Activated B cell treated with CpG ODN at 0.5 μM for 24 hours (primary cell): ENCODE measurements at regions not wholly inside any gene's neighbourhood (a gene's known extent, or its start where the extent isn't known, plus 50 kb on each side); places are given as distances from the start of the nearest gene placed in this dataset.

Source experiments
- ATAC-seq: fragments of 200-7000 bp; cut with Tn5 transposase; one replicate; pipeline ENCODE4 v1.10.0; 2021; ENCODE audit warnings: low read depth, mild to moderate bottlenecking, moderate library complexity
- CTCF ChIA-PET: fragments of 350-600 bp; sonication (Branson Sonifier 250); formaldehyde crosslinking; loops from one replicate; lab custom pipeline; 2021; ENCODE audit warnings: antibody characterized with exemption; lab: Charles Lee
- POLR2A ChIA-PET: fragments of 350-600 bp; sonication (Branson Sonifier 250); formaldehyde crosslinking; loops from one replicate; lab custom pipeline; 2021; ENCODE audit warnings: antibody characterized with exemption; lab: Charles Lee
- DNase-seq: peaks from one replicate; pipeline ENCODE4 v3.0.0; 2022
- H3K27ac Mint-ChIP-seq: one replicate; pipeline ENCODE4 v1.8.0; 2020; ENCODE audit warnings: mixed read lengths
- H3K27me3 Mint-ChIP-seq: one replicate; pipeline ENCODE4 v1.8.0; 2021; ENCODE audit warnings: mixed read lengths
- H3K36me3 Mint-ChIP-seq: one replicate; pipeline ENCODE4 v1.8.0; 2021; ENCODE audit warnings: low read depth, mixed read lengths
- H3K4me1 Mint-ChIP-seq: one replicate; pipeline ENCODE4 v1.8.0; 2021; ENCODE audit warnings: mixed read lengths
- H3K4me3 Mint-ChIP-seq: one replicate; pipeline ENCODE4 v1.8.0; 2020; ENCODE audit warnings: mild to moderate bottlenecking, mixed read lengths
- H3K9me3 Mint-ChIP-seq: one replicate; pipeline ENCODE4 v1.8.0; 2020; ENCODE audit warnings: mixed read lengths
- CTCF ChIP-seq: fragments of 200-600 bp; IDR thresholded peaks from one replicate; pipeline ENCODE4 v1.8.0; 2022; ENCODE audit warnings: antibody characterized with exemption, mild to moderate bottlenecking
- intact Hi-C: fragments of 100-400 bp; cut with micrococcal nuclease; formaldehyde crosslinking; loops from one replicate; pipeline ENCODE4 v1.15.1; 2024

- Mint-ChIP-seq H3K36me3 (no peaks in the 10 kb centered on the region), H3K4me1 (no peaks in the 10 kb centered on the region), H3K27me3 (no peaks in the 10 kb centered on the region), H3K9me3 (peaks cover 3% of the 10 kb centered on the region), H3K4me3 (no peak overlapping the region), H3K27ac (no peak overlapping the region)
- DNase-seq (no peak), ATAC-seq (no peak)
- intact Hi-C loops, result no loop called here
- TF ChIP-seq CTCF, result no peak
- ChIA-PET CTCF (no interaction called here), POLR2A (no interaction called here)
Observed at GRCh38 chr11:97445561-97445960, 1055.7 kb downstream of the JRKL start.

GRCh38 chr11:97451441-97451840 is 1061.6 kb downstream of the JRKL start:
- no peak for DNase-seq
- TF ChIP-seq CTCF, result no peak
- POLR2A ChIA-PET, result no interaction called here
- intact Hi-C loops, result no loop called here
- Mint-ChIP-seq H3K27ac (no peak overlapping the region), H3K9me3 (peaks cover 2% of the 10 kb centered on the region), H3K4me1 (no peaks in the 10 kb centered on the region), H3K27me3 (no peaks in the 10 kb centered on the region), H3K36me3 (no peaks in the 10 kb centered on the region), H3K4me3 (no peak overlapping the region)
- ATAC-seq, result no peak
- CTCF ChIA-PET, result no interaction called here

- POLR2A ChIA-PET, result no interaction called here
- Mint-ChIP-seq H3K9me3 (no peaks in the 10 kb centered on the region), H3K36me3 (no peaks in the 10 kb centered on the region), H3K4me1 (no peaks in the 10 kb centered on the region), H3K27me3 (no peaks in the 10 kb centered on the region), H3K27ac (no peak overlapping the region), H3K4me3 (no peak overlapping the region)
- CTCF ChIA-PET, result no interaction called here
- DNase-seq, result no peak
- TF ChIP-seq CTCF, result no peak
- intact Hi-C loops, result no loop called here
- ATAC-seq, result no peak
Observed at GRCh38 chr11:97454988-97455387, 1065.2 kb downstream of the JRKL start.

- Mint-ChIP-seq H3K27ac (no peak overlapping the region), H3K27me3 (no peaks in the 10 kb centered on the region), H3K4me3 (no peak overlapping the region), H3K36me3 (no peaks in the 10 kb centered on the region), H3K9me3 (peaks cover 15% of the 10 kb centered on the region), H3K4me1 (no peaks in the 10 kb centered on the region)
- TF ChIP-seq CTCF, result no peak
- no peak for ATAC-seq
- DNase-seq, result no peak
- ChIA-PET POLR2A (no interaction called here), CTCF (no interaction called here)
- intact Hi-C loops, result no loop called here
Observed at GRCh38 chr11:97460091-97460490, 1070.3 kb downstream of the JRKL start.

GRCh38 chr11:97461044-97461880 is 1071.4 kb downstream of the JRKL start:
- intact Hi-C loops, result no loop called here
- Mint-ChIP-seq H3K27ac (no peak overlapping the region), H3K36me3 (no peaks in the 10 kb centered on the region), H3K27me3 (no peaks in the 10 kb centered on the region), H3K9me3 (peaks cover 15% of the 10 kb centered on the region), H3K4me1 (no peaks in the 10 kb centered on the region), H3K4me3 (no peak overlapping the region)
- ChIA-PET CTCF (no interaction called here), POLR2A (no interaction called here)
- TF ChIP-seq CTCF, result no peak
- ATAC-seq (no peak), DNase-seq (no peak)
